HUES64 (cell line): ENCODE measurements at regions not wholly inside any gene's neighbourhood (a gene's known extent, or its start where the extent isn't known, plus 50 kb on each side); places are given as distances from the start of the nearest gene placed in this dataset.

Source experiments
- H3K27ac ChIP-seq: 2 replicates; pipeline ENCODE4 v1.7.0; 2013; ENCODE audit warnings: low read depth, low read length, inconsistent platforms
- H3K27me3 ChIP-seq: 2 replicates; pipeline ENCODE4 v1.6.1; 2013; ENCODE audit warnings: mild to moderate bottlenecking, low read length; ENCODE audit not compliant: insufficient read depth
- H3K36me3 ChIP-seq: 2 replicates; pipeline ENCODE4 v1.6.1; 2013; ENCODE audit warnings: mild to moderate bottlenecking, low read length; ENCODE audit not compliant: insufficient read depth
- H3K4me1 ChIP-seq: 2 replicates; pipeline ENCODE4 v1.6.1; 2013; ENCODE audit warnings: mild to moderate bottlenecking, low read length, moderate library complexity; ENCODE audit not compliant: insufficient read depth
- H3K4me3 ChIP-seq: 2 replicates; pipeline ENCODE4 v1.5.1; 2013; ENCODE audit warnings: mild to moderate bottlenecking, low read length, moderate library complexity
- H3K9ac ChIP-seq: 2 replicates; pipeline ENCODE4 v1.6.1; 2013; ENCODE audit warnings: mild to moderate bottlenecking, low read depth, low read length
- H3K9me3 ChIP-seq: 2 replicates; pipeline ENCODE4 v1.6.1; 2013; ENCODE audit warnings: low read depth, low read length; ENCODE audit not compliant: insufficient read depth
- WGBS: fragments of 150-250, 120-280 bp; methylation state at CpG from one replicate; pipeline ENCODE4 v1.1.7; 2013; ENCODE audit warnings: missing lambda C conversion rate; 5-methylcytosine and 5-hydroxymethylcytosine counted together

DNA sequence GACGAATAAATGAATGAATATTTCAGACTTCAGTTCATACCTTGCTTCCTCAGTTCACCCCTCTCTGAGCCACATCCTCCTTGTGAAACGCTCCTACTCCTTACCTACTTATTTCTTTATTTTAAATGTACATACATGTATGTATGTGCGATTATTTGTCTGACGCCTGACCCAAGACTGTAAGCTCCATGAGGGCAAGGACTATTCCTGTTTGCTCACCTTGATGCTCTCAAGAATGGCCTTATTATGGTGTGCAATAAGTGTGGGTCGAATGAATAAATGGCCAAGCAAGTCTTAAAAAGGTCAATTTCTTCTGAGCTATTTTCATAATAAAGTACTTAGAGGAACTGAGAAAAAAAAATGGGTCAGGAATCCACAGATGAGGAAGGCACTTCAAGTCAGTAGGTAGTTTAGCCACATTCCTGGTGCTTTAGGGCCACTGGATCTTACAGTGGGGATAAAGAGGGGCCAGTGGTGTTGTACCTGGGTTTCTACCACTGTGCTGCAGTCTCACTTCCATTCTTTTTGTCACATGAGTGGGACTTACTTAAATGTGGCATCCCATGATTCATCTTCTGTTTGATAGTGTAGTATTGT is 74.7 kb downstream of the SDC1 start:
- Histone ChIP-seq H3K9ac (no peak overlapping the region), H3K4me1 (peaks cover 32% of the 10 kb centered on the region), H3K9me3 (no peaks in the 10 kb centered on the region), H3K27ac (no peak overlapping the region), H3K36me3 (no peaks in the 10 kb centered on the region), H3K27me3 (no peaks in the 10 kb centered on the region), H3K4me3 (no peak overlapping the region)
- WGBS, result 93% methylated on average over 4 of the region's 5 CpGs

DNA sequence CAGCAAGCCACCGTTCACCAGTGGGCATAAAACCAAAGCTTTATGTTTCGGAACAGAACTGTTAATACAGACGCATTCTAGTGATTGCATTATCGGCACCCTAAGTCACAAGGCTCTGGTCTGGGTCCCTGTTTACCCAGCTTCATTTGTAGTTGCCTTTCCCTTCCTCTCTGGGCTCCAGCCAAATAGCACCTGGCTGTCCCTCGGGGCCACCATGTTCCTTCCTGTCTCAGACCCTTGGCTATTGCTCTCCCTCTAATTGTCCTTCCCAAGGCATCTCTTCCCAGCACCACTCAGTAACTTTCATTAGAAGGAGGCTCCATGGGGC is 75.3 kb downstream of the SDC1 start:
- Histone ChIP-seq H3K27ac (peak overlapping the region; percentile 71; the same call in 1 of the 2 replicates), H3K27me3 (no peaks in the 10 kb centered on the region), H3K4me1 (peaks cover 32% of the 10 kb centered on the region), H3K4me3 (no peak overlapping the region), H3K36me3 (no peaks in the 10 kb centered on the region), H3K9ac (no peak overlapping the region), H3K9me3 (no peaks in the 10 kb centered on the region)
- 87% methylated on average over 5 of the region's 5 CpGs for WGBS

GRCh38 chr2:20148923-20149702 is 75.8 kb downstream of the SDC1 start:
- WGBS, result 46% methylated on average over 12 of the region's 12 CpGs
- Histone ChIP-seq H3K4me1 (peaks cover 32% of the 10 kb centered on the region), H3K36me3 (no peaks in the 10 kb centered on the region), H3K27ac (peak overlapping the region; percentile 71; the same call in 1 of the 2 replicates), H3K9ac (peak overlapping the region; percentile 51; the same call in 1 of the 2 replicates), H3K27me3 (no peaks in the 10 kb centered on the region), H3K4me3 (no peak overlapping the region), H3K9me3 (no peaks in the 10 kb centered on the region)

GRCh38 chr2:20148426-20148922 is 76.5 kb downstream of the SDC1 start:
- Histone ChIP-seq H3K4me1 (peaks cover 32% of the 10 kb centered on the region), H3K9me3 (no peaks in the 10 kb centered on the region), H3K27me3 (no peaks in the 10 kb centered on the region), H3K36me3 (no peaks in the 10 kb centered on the region), H3K9ac (peak overlapping the region; percentile 51; the same call in 1 of the 2 replicates), H3K4me3 (no peak overlapping the region), H3K27ac (peak overlapping the region; percentile 55; the same call in 1 of the 2 replicates)
- 46% methylated on average over 5 of the region's 5 CpGs for WGBS

DNA sequence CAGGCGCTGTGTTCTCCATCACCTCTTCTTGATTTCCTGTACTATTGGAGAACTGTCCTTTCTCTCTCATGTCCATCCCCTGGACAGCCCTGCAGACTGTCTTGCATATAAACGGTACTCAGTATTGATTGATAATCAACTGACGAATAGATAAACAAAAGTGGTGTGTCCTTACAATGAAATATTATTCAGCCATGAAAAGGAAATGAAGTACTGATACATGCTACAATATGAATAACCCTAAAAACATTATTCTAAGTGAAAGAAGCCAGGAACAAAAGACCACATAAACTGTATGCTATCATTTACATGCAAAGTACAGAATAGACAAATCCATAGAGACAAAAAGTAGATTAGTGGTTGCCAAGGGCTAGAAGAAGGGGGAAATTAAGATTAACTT is 77.6 kb downstream of the SDC1 start:
- WGBS, result 94% methylated on average over 3 of the region's 3 CpGs
- no peak overlapping the region for H3K27ac ChIP-seq
- no peaks in the 10 kb centered on the region for H3K9me3 ChIP-seq
- no peaks in the 10 kb centered on the region for H3K27me3 ChIP-seq
- H3K9ac ChIP-seq, result no peak overlapping the region
- no peak overlapping the region for H3K4me3 ChIP-seq
- H3K4me1 ChIP-seq, result peaks cover 32% of the 10 kb centered on the region
- H3K36me3 ChIP-seq, result no peaks in the 10 kb centered on the region

- H3K27me3 ChIP-seq, result no peaks in the 10 kb centered on the region
- no peaks in the 10 kb centered on the region for H3K36me3 ChIP-seq
- no peaks in the 10 kb centered on the region for H3K9me3 ChIP-seq
- WGBS, result 76% methylated on average over 2 of the region's 2 CpGs
- H3K27ac ChIP-seq, result no peak overlapping the region
- no peak overlapping the region for H3K9ac ChIP-seq
- H3K4me1 ChIP-seq, result peaks cover 32% of the 10 kb centered on the region
- no peak overlapping the region for H3K4me3 ChIP-seq
These were observed 78.5 kb downstream of the SDC1 start for GRCh38 chr2:20146401-20146800.

GRCh38 chr2:20145497-20146193 is 79.3 kb downstream of the SDC1 start:
- WGBS, result 62% methylated on average over 11 of the region's 11 CpGs
- Histone ChIP-seq H3K4me3 (no peak overlapping the region), H3K27ac (no peak overlapping the region), H3K27me3 (no peaks in the 10 kb centered on the region), H3K36me3 (no peaks in the 10 kb centered on the region), H3K9me3 (no peaks in the 10 kb centered on the region), H3K4me1 (peaks cover 26% of the 10 kb centered on the region), H3K9ac (no peak overlapping the region)

DNA sequence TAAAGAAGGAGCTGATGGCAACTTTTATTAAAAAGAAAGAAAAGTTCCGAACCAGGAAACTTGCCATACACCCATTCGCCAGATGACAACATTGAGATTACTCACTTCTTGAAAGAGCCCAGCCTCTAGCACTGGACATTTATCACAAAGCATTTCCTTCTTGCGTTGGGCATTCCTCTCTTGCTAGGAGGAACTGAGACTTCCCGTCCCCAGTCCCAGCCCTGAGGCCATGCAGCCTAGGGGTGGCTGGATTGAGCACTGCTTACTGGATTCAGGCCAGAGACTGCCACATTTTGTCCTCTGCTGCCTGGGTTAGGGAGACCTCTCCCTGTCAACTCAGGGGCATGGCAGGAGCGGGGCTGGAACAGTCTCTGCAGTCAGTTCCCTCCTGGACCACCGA is 80.1 kb downstream of the SDC1 start:
- 88% methylated on average over 6 of the region's 6 CpGs for WGBS
- no peak overlapping the region for H3K27ac ChIP-seq
- peaks cover 24% of the 10 kb centered on the region for H3K4me1 ChIP-seq
- no peaks in the 10 kb centered on the region for H3K27me3 ChIP-seq
- H3K4me3 ChIP-seq, result no peak overlapping the region
- no peak overlapping the region for H3K9ac ChIP-seq
- H3K36me3 ChIP-seq, result no peaks in the 10 kb centered on the region
- no peaks in the 10 kb centered on the region for H3K9me3 ChIP-seq

- Histone ChIP-seq H3K9me3 (no peaks in the 10 kb centered on the region), H3K27ac (no peak overlapping the region), H3K4me1 (peaks cover 18% of the 10 kb centered on the region), H3K4me3 (no peak overlapping the region), H3K36me3 (no peaks in the 10 kb centered on the region), H3K9ac (no peak overlapping the region), H3K27me3 (no peaks in the 10 kb centered on the region)
- 95% methylated on average over 1 of the region's 1 CpG for WGBS
These were observed 80.7 kb downstream of the SDC1 start for GRCh38 chr2:20144196-20144595.

DNA sequence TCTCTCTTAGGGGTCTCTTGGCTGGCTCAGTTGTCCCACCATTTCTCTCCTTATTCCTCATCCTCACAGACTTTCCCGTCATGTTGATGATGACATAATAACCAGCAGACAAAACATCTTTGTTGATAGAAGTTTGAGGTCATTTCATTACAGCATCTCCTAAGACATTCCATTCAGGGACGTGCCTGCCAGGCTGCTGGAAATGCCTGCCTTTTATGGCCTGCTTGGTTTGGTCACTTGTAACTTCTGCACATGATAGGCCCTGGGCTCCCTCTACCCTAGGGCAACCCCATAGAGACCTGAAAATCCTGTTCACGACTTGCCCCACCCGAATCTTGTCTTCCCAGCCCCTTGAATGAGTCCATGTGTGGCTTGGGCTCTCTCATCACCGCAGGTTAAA is 81.7 kb downstream of the SDC1 start:
- H3K9ac ChIP-seq, result no peak overlapping the region
- no peaks in the 10 kb centered on the region for H3K9me3 ChIP-seq
- H3K27me3 ChIP-seq, result no peaks in the 10 kb centered on the region
- no peak overlapping the region for H3K27ac ChIP-seq
- H3K4me3 ChIP-seq, result no peak overlapping the region
- peaks cover 8% of the 10 kb centered on the region for H3K4me1 ChIP-seq
- WGBS, result 81% methylated on average over 5 of the region's 5 CpGs
- H3K36me3 ChIP-seq, result no peaks in the 10 kb centered on the region

DNA sequence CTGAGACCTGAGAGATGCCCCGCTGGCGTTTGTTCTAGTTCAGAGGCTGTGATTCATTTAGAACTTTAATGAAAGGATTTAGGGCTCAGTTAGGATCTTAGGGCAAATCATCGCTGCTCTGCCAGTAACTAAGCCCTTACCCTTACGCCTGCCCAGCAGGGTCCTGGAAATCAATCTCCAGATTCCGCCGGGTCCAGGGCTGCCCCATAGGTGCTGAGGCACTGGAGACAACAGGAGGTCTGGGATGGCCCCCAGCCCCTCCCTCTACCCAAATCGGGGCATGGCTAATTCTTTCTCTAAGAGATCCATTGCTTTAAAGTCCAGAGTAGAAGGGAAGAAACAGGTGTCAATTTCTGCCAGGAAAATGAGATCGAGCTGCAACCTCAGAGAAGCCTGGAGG is 83.1 kb downstream of the SDC1 start:
- no peak overlapping the region for H3K4me3 ChIP-seq
- H3K27ac ChIP-seq, result no peak overlapping the region
- no peaks in the 10 kb centered on the region for H3K9me3 ChIP-seq
- no peaks in the 10 kb centered on the region for H3K36me3 ChIP-seq
- 90% methylated on average over 8 of the region's 8 CpGs for WGBS
- H3K27me3 ChIP-seq, result no peaks in the 10 kb centered on the region
- peaks cover 7% of the 10 kb centered on the region for H3K4me1 ChIP-seq
- no peak overlapping the region for H3K9ac ChIP-seq
